K562 (cell line): ENCODE measurements at regions not wholly inside any gene's neighbourhood (a gene's known extent, or its start where the extent isn't known, plus 50 kb on each side); places are given as distances from the start of the nearest gene placed in this dataset.

Experiments used
- ATAC-seq: fragments of 200-7000 bp; cut with Tn5 transposase; 3 replicates; pipeline ENCODE4 v1.9.1; 2020; ENCODE audit warnings: moderate library complexity
- BruUV-seq: library from RNA; stranded (reverse); fragments of 400-500 nt; replicated peaks from 2 replicates; lab custom pipeline; 2021; lab: Mats Ljungman, UMichigan
- CTCF ChIA-PET: fragments of 300-600 bp; formaldehyde crosslinking; extraction: SDS; loops from one replicate; lab custom pipeline; 2021; ENCODE audit warnings: low intra/inter-chr PET ratio; lab: Yijun Ruan, JAX
- POLR2A ChIA-PET: fragments of 300-600, 350-650 bp; sonication (Branson Sonifier 250); formaldehyde crosslinking; extraction: SDS; loops from one replicate; lab custom pipeline; 2021; ENCODE audit warnings: antibody characterized with exemption, inconsistent platforms; lab: Yijun Ruan, JAX
- DNase-seq, 4 experiments: peaks; one replicate each; pipeline versions ENCODE4 v3.0.0 to v3.0.0-alpha.2; 2011 to 2018; ENCODE audit warnings: low spot score in 3 of 4, mixed read lengths in 3 of 4; ENCODE audit errors: extremely low read depth in 1 of 4
- FAIRE-seq: peaks from 2 replicates; lab custom pipeline; 2011; peaks lifted over from hg19 to GRCh38; lab: Jason Lieb, UNC
- H2AFZ ChIP-seq: 2 replicates; pipeline ENCODE4 v1.6.0; 2011; ENCODE audit warnings: low read depth, low read length, control low read depth, inconsistent platforms
- H3K27ac ChIP-seq: fragments of 200-600 bp; 3 replicates; pipeline ENCODE4 v1.8.0; 2011; ENCODE audit warnings: low read depth, mild to moderate bottlenecking, control low read depth, inconsistent platforms, low read length, moderate library complexity, mixed read lengths; ENCODE audit errors: extremely low read depth
- H3K27me3 ChIP-seq, 2 experiments: fragments of 300-600 bp in 1 of 2; 2 replicates in 1 of 2; 3 replicates in 1 of 2; pipeline versions ENCODE4 v1.6.0 to v1.8.0; 2011; ENCODE audit warnings: inconsistent platforms in 2 of 2, low read length in 2 of 2, mild to moderate bottlenecking in 1 of 2, mixed read lengths in 1 of 2, moderate library complexity in 1 of 2; ENCODE audit not compliant: control insufficient read depth in 2 of 2, insufficient read depth in 2 of 2
- H3K36me3 ChIP-seq: fragments of 300-600 bp; 3 replicates; pipeline ENCODE4 v1.8.0; 2011; ENCODE audit warnings: mild to moderate bottlenecking, low read length, inconsistent platforms; ENCODE audit not compliant: control insufficient read depth, insufficient read depth
- H3K4me1 ChIP-seq, 2 experiments: fragments of 200-600 bp in 1 of 2; replicated peaks in 1 of 2; 2 replicates in 1 of 2; 3 replicates in 1 of 2; pipeline versions ENCODE4 v1.5.1 to v1.8.0; 2011; ENCODE audit warnings: inconsistent platforms in 2 of 2, low read length in 2 of 2, mild to moderate bottlenecking in 1 of 2, mixed read lengths in 1 of 2, moderate library complexity in 1 of 2; ENCODE audit not compliant: control insufficient read depth in 2 of 2, insufficient read depth in 2 of 2
- H3K4me2 ChIP-seq: 2 replicates; pipeline ENCODE4 v1.6.1; 2011; ENCODE audit warnings: low read length, control low read depth, inconsistent platforms, mixed read lengths; ENCODE audit not compliant: insufficient read depth
- H3K4me3 ChIP-seq: fragments of 200-600 bp; sonication (generic), shearing (Covaris generic); 2 replicates; pipeline ENCODE4 v1.5.1; 2016; ENCODE audit warnings: control low read depth, inconsistent platforms
- H3K79me2 ChIP-seq: fragments of 200-600 bp; 3 replicates; pipeline ENCODE4 v1.8.0; 2011; ENCODE audit warnings: low read length, inconsistent platforms; ENCODE audit not compliant: control insufficient read depth, insufficient read depth
- H3K9ac ChIP-seq, 2 experiments: 2 replicates each; pipeline versions ENCODE4 v1.6.0 to v1.6.1; 2011; ENCODE audit warnings: low read depth in 2 of 2, low read length in 2 of 2, control low read depth in 1 of 2, inconsistent platforms in 1 of 2, mild to moderate bottlenecking in 1 of 2, mixed read lengths in 1 of 2; ENCODE audit not compliant: insufficient read depth in 1 of 2
- H3K9me1 ChIP-seq: one replicate; pipeline ENCODE4 v1.6.0; 2011; ENCODE audit warnings: inconsistent platforms, mild to moderate bottlenecking, low read length, moderate library complexity; ENCODE audit not compliant: control insufficient read depth, insufficient read depth
- H3K9me3 ChIP-seq: replicated peaks from 2 replicates; pipeline ENCODE4 v1.5.1; 2011; ENCODE audit warnings: low read depth, low read length, inconsistent platforms; ENCODE audit not compliant: control insufficient read depth, insufficient read depth
- H4K20me1 ChIP-seq: replicated peaks from 2 replicates; pipeline ENCODE4 v1.6.1; 2011; ENCODE audit warnings: low read length, inconsistent platforms, mixed read lengths; ENCODE audit not compliant: control insufficient read depth, insufficient read depth
- ARNT ChIP-seq, 2 experiments: fragments of 450-650 bp; IDR thresholded peaks; 2 replicates each; pipeline ENCODE4 v1.6.1; 2016; ENCODE audit warnings: mild to moderate bottlenecking in 1 of 2
- ELF4 ChIP-seq: fragments of 450-650 bp; formaldehyde crosslinking; IDR thresholded peaks from 2 replicates; pipeline ENCODE4 v1.4.0; 2022; ENCODE audit warnings: missing genetic modification characterization
- FOXJ3 ChIP-seq: sonication (generic); formaldehyde crosslinking; IDR thresholded peaks from 2 replicates; pipeline ENCODE4 v1.4.0; 2020; ENCODE audit warnings: mild to moderate bottlenecking, missing genetic modification reagents
- LCOR ChIP-seq: sonication (generic); formaldehyde crosslinking; IDR thresholded peaks from 2 replicates; pipeline ENCODE4 v1.8.0; 2022; ENCODE audit warnings: mild to moderate bottlenecking, missing genetic modification reagents
- NEUROD1 ChIP-seq: fragments of 150-350 bp; IDR thresholded peaks from 2 replicates; pipeline ENCODE4 v1.6.1; 2014; ENCODE audit warnings: borderline replicate concordance, low read length, low read depth; ENCODE audit not compliant: partially characterized antibody
- NFATC3 ChIP-seq: fragments of 450-650 bp; IDR thresholded peaks from 2 replicates; pipeline ENCODE4 v1.6.1; 2017; ENCODE audit warnings: mild to moderate bottlenecking
- RBM34 ChIP-seq: fragments of 200-400 bp; formaldehyde crosslinking; IDR thresholded peaks from 2 replicates; pipeline ENCODE4 v1.6.1; 2018; ENCODE audit warnings: low read length, borderline replicate concordance; ENCODE audit not compliant: insufficient read depth
- SRF ChIP-seq, 2 experiments: fragments of 250-450, 450-650 bp in 1 of 2; sonication (Bioruptor Pico) in 1 of 2; sonication (generic) in 1 of 2; formaldehyde crosslinking; IDR thresholded peaks; 2 replicates each; pipeline versions ENCODE4 v1.5.0 to v1.5.1; 2020 to 2022; ENCODE audit warnings: mild to moderate bottlenecking in 1 of 2, missing genetic modification reagents in 1 of 2
- TAL1 ChIP-seq: fragments of 450-650 bp; IDR thresholded peaks from 2 replicates; pipeline ENCODE4 v1.6.1; 2016; ENCODE audit warnings: mild to moderate bottlenecking
- XRCC5 ChIP-seq: fragments of 200-400 bp; formaldehyde crosslinking; IDR thresholded peaks from 2 replicates; pipeline ENCODE4 v1.6.1; 2017; ENCODE audit warnings: low read depth, mild to moderate bottlenecking, low read length
- ZKSCAN8 ChIP-seq: fragments of 200-800 bp; sonication (Bioruptor generic); IDR thresholded peaks from 2 replicates; pipeline ENCODE4 v1.6.1; 2016; ENCODE audit warnings: missing genetic modification characterization, missing compliant biosample characterization
- ZNF224 ChIP-seq: sonication (generic); formaldehyde crosslinking; IDR thresholded peaks from 2 replicates; pipeline ENCODE4 v1.8.0; 2022; ENCODE audit warnings: mild to moderate bottlenecking, missing genetic modification reagents
- WGBS: fragments of 100-300 bp; shearing (Covaris generic); methylation state at CpG from one replicate; pipeline ENCODE4 v1.1.6; 2016; ENCODE audit warnings: low coverage, mixed read lengths; ENCODE audit not compliant: insufficient coverage; ENCODE audit errors: missing lambda C conversion rate; 5-methylcytosine and 5-hydroxymethylcytosine counted together
- in situ Hi-C: fragments of 300-500 bp; cut with MboI; formaldehyde crosslinking; loops from 4 replicates; pipeline ENCODE4 v1.15.0; 2018; ENCODE audit warnings: inconsistent platforms, mixed read lengths
- intact Hi-C: fragments of 100-400 bp; cut with micrococcal nuclease; formaldehyde crosslinking; loops from 2 replicates; pipeline ENCODE4 v1.14.2; 2022
- TF ChIP-seq, protein P1 (sequence below): fragments of 450-650 bp; formaldehyde crosslinking; IDR thresholded peaks from 2 replicates; pipeline ENCODE4 v1.4.0; 2020; ENCODE audit warnings: mild to moderate bottlenecking, moderate library complexity
- TF ChIP-seq, protein P2 (sequence below): fragments of 250-450 bp; sonication (Bioruptor Pico); IDR thresholded peaks from 2 replicates; pipeline ENCODE4 v1.5.0; 2021

DNA sequence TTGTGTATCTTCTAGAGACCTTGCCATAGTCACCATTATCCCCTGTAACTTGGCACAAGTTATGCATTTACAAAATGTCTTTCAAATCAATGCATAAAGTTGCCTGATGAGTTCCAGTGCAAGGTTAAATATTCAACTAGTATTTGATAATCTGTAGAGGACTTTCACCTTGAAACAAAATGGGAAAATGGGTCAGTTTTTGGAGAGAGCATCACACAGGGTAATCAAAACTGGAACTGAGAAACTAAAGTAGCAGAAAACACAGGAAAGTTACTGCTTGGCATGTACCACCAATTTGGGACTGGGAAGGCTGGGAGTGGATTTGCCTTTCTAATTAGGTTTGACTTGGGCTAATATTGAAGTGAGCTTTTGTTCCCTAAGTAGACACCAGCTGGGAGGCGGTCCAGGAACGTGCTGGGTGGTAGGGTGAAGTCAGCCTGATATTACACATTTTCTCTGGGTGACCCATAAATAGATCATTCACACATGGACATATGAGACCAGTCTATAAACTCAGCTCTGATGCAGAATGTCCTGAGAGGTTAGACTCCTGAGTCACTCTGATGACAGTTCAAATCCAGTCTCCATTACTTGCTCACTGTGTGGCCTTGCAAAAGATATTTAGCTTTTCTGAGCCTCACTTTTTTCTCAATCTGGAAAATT, 152.3 kb downstream of the PCTP start:
- CTCF ChIA-PET: no interaction called here
- 0% methylated on average over 2 of the region's 2 CpGs for WGBS
- POLR2A ChIA-PET: interaction anchor here (0.7 kb wide), 1 partner anchor 38 kb away, joined by 3 read pairs; no protein-coding TSS in a partner anchor
- H3K9me3 ChIP-seq: no peaks in the 10 kb centered on the region
- intact Hi-C loops (no loop called here), in situ Hi-C loops (no loop called here)
- ATAC-seq (no peak), FAIRE-seq (no peak), DNase-seq (no peak)
- no peak overlapping the region for H2AFZ ChIP-seq
- H3K4me2 ChIP-seq: no peak overlapping the region
- H3K4me1 ChIP-seq: no peaks in the 10 kb centered on the region
- no peaks in the 10 kb centered on the region for H3K36me3 ChIP-seq
- no peak overlapping the region for H3K9ac ChIP-seq
- no peak overlapping the region for H3K4me3 ChIP-seq
- H4K20me1 ChIP-seq: no peaks in the 10 kb centered on the region
- no peak overlapping the region for H3K27ac ChIP-seq
- no peaks in the 10 kb centered on the region for H3K79me2 ChIP-seq
- no peaks in the 10 kb centered on the region for H3K9me1 ChIP-seq
- H3K27me3 ChIP-seq: no peaks in the 10 kb centered on the region; a peak in 1 of 5 replicates
- no TSS peak for BruUV-seq
- TF ChIP-seq XRCC5: no peak
- TF ChIP-seq LCOR (CRISPR knock-in tag): no peak
- no peak for TF ChIP-seq ZNF224 (CRISPR knock-in tag)

- CTCF ChIA-PET: no interaction called here
- Histone ChIP-seq H3K9me1 (no peaks in the 10 kb centered on the region), H3K27me3 (no peaks in the 10 kb centered on the region; a peak in 1 of 5 replicates), H4K20me1 (no peaks in the 10 kb centered on the region), H3K9me3 (no peaks in the 10 kb centered on the region), H3K4me1 (no peaks in the 10 kb centered on the region; a peak in 1 of 5 replicates), H3K9ac (no peak overlapping the region), H3K4me3 (no peak overlapping the region), H2AFZ (no peak overlapping the region), H3K27ac (no peak overlapping the region), H3K36me3 (no peaks in the 10 kb centered on the region), H3K79me2 (no peaks in the 10 kb centered on the region), H3K4me2 (no peak overlapping the region)
- in situ Hi-C loops (no loop called here), intact Hi-C loops (no loop called here)
- 0% methylated on average over 5 of the region's 5 CpGs for WGBS
- BruUV-seq: no TSS peak
- DNase-seq (no peak), ATAC-seq (no peak), FAIRE-seq (no peak)
- POLR2A ChIA-PET: no interaction called here
- TF ChIP-seq, protein P1, sequence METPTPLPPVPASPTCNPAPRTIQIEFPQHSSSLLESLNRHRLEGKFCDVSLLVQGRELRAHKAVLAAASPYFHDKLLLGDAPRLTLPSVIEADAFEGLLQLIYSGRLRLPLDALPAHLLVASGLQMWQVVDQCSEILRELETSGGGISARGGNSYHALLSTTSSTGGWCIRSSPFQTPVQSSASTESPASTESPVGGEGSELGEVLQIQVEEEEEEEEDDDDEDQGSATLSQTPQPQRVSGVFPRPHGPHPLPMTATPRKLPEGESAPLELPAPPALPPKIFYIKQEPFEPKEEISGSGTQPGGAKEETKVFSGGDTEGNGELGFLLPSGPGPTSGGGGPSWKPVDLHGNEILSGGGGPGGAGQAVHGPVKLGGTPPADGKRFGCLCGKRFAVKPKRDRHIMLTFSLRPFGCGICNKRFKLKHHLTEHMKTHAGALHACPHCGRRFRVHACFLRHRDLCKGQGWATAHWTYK: no peak
- TF ChIP-seq, protein P2, sequence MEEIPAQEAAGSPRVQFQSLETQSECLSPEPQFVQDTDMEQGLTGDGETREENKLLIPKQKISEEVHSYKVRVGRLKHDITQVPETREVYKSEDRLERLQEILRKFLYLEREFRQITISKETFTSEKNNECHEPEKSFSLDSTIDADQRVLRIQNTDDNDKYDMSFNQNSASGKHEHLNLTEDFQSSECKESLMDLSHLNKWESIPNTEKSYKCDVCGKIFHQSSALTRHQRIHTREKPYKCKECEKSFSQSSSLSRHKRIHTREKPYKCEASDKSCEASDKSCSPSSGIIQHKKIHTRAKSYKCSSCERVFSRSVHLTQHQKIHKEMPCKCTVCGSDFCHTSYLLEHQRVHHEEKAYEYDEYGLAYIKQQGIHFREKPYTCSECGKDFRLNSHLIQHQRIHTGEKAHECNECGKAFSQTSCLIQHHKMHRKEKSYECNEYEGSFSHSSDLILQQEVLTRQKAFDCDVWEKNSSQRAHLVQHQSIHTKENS (CRISPR knock-in tag): no peak
- TF ChIP-seq NFATC3 (no peak), ARNT (IDR thresholded peaks at IDR 0.05) (no peak), FOXJ3 (CRISPR knock-in tag) (no peak), ZKSCAN8 (CRISPR knock-in tag) (no peak), TAL1 (no peak), SRF (CRISPR knock-in tag; IDR thresholded peaks at IDR 0.05) (no peak), RBM34 (no peak), NEUROD1 (no peak), ELF4 (CRISPR knock-in tag) (no peak)
Observed at GRCh38 chr17:55909776-55910175, 158.9 kb downstream of the PCTP start.
